Mesenchymal stem cell (in vitro differentiated cells and primary cell): ENCODE measurements at regions not wholly inside any gene's neighbourhood (a gene's known extent, or its start where the extent isn't known, plus 50 kb on each side); places are given as distances from the start of the nearest gene placed in this dataset.
A peak's percentile ranks its signal among the peaks of the same experiment; 100 is the strongest.
"Not testable (repeated sequence)": the region's sequence is repeated elsewhere in the genome, so short reads cannot be mapped to it uniquely, and the experiment has no call there.

Experiments
- DNase-seq: peaks from one replicate; pipeline ENCODE4 v3.0.0-alpha.2; 2013
- H2AFZ ChIP-seq: one replicate; pipeline ENCODE4 v1.6.1; 2013; ENCODE audit warnings: low read depth, mild to moderate bottlenecking, control low read depth, inconsistent platforms, low read length, moderate library complexity
- H2AK5ac ChIP-seq: 2 replicates; pipeline ENCODE4 v1.6.1; 2013; ENCODE audit warnings: low read length, moderate library complexity, mild to moderate bottlenecking, inconsistent platforms; ENCODE audit not compliant: severe bottlenecking
- H2BK120ac ChIP-seq: one replicate; pipeline ENCODE4 v1.6.1; 2013; ENCODE audit warnings: low read depth, mild to moderate bottlenecking, inconsistent platforms, low read length, moderate library complexity
- H2BK12ac ChIP-seq, 2 experiments: one replicate each; pipeline ENCODE4 v1.6.1; 2013; ENCODE audit warnings: inconsistent platforms in 2 of 2, low read length in 2 of 2, mild to moderate bottlenecking in 2 of 2, moderate library complexity in 2 of 2, control low read depth in 1 of 2
- H2BK15ac ChIP-seq: one replicate; pipeline ENCODE4 v1.6.1; 2013; ENCODE audit warnings: mild to moderate bottlenecking, low read depth, inconsistent platforms; ENCODE audit not compliant: poor library complexity, severe bottlenecking
- H2BK5ac ChIP-seq: 2 replicates; pipeline ENCODE4 v1.6.1; 2013; ENCODE audit warnings: low read depth, mild to moderate bottlenecking, low read length, control low read depth, inconsistent platforms; ENCODE audit not compliant: poor library complexity, severe bottlenecking
- H3K14ac ChIP-seq, 2 experiments: one replicate each; pipeline ENCODE4 v1.6.1; 2013; ENCODE audit warnings: inconsistent platforms in 2 of 2, low read length in 2 of 2, control low read depth in 1 of 2, mild to moderate bottlenecking in 1 of 2, moderate library complexity in 1 of 2
- H3K18ac ChIP-seq, 2 experiments: one replicate each; pipeline ENCODE4 v1.6.1; 2013; ENCODE audit warnings: inconsistent platforms in 2 of 2, low read length in 2 of 2, control low read depth in 1 of 2, low read depth in 1 of 2, mild to moderate bottlenecking in 1 of 2
- H3K23ac ChIP-seq, 2 experiments: one replicate each; pipeline ENCODE4 v1.6.1; 2013; ENCODE audit warnings: inconsistent platforms in 2 of 2, low read length in 2 of 2, mild to moderate bottlenecking in 2 of 2, moderate library complexity in 2 of 2, control low read depth in 1 of 2
- H3K27ac ChIP-seq: 2 replicates; pipeline ENCODE4 v1.5.1; 2013; ENCODE audit warnings: mild to moderate bottlenecking, moderate library complexity, low read length, control low read depth, inconsistent platforms; ENCODE audit not compliant: poor library complexity, severe bottlenecking
- H3K27me3 ChIP-seq, 2 experiments: 2 replicates each; pipeline versions ENCODE4 v1.6.1 to v1.7.0; 2013; ENCODE audit warnings: low read length in 2 of 2, mild to moderate bottlenecking in 2 of 2, moderate library complexity in 2 of 2, control low read depth in 1 of 2, inconsistent platforms in 1 of 2; ENCODE audit not compliant: control insufficient read depth in 1 of 2, insufficient read depth in 1 of 2
- H3K36me3 ChIP-seq, 2 experiments: 2 replicates each; pipeline versions ENCODE4 v1.6.1 to v1.7.0; 2013; ENCODE audit warnings: low read length in 2 of 2, control low read depth in 1 of 2, inconsistent platforms in 1 of 2, low read depth in 1 of 2, mild to moderate bottlenecking in 1 of 2; ENCODE audit not compliant: insufficient read depth in 2 of 2, control insufficient read depth in 1 of 2
- H3K4ac ChIP-seq, 2 experiments: one replicate each; pipeline ENCODE4 v1.6.1; 2013; ENCODE audit warnings: inconsistent platforms in 2 of 2, low read length in 2 of 2, mild to moderate bottlenecking in 2 of 2, moderate library complexity in 2 of 2, control low read depth in 1 of 2, low read depth in 1 of 2
- H3K4me1 ChIP-seq: 2 replicates; pipeline ENCODE4 v1.6.1; 2013; ENCODE audit warnings: low read depth, low read length, control low read depth; ENCODE audit not compliant: control insufficient read depth, insufficient read depth
- H3K4me2 ChIP-seq: 2 replicates; pipeline ENCODE4 v1.6.1; 2013; ENCODE audit warnings: low read length, mild to moderate bottlenecking, inconsistent platforms; ENCODE audit not compliant: poor library complexity, severe bottlenecking
- H3K4me3 ChIP-seq, 2 experiments: 2 replicates each; pipeline versions ENCODE4 v1.5.1 to v1.7.0; 2013; ENCODE audit warnings: low read length in 2 of 2, mild to moderate bottlenecking in 2 of 2, control low read depth in 1 of 2, low read depth in 1 of 2; ENCODE audit not compliant: insufficient read depth in 1 of 2
- H3K79me1 ChIP-seq: replicated peaks from 2 replicates; pipeline ENCODE4 v1.6.1; 2013; ENCODE audit warnings: mild to moderate bottlenecking, control low read depth, low read length, inconsistent platforms; ENCODE audit not compliant: poor library complexity, severe bottlenecking
- H3K9ac ChIP-seq: 2 replicates; pipeline ENCODE4 v1.7.0; 2013; ENCODE audit warnings: mild to moderate bottlenecking, low read length, moderate library complexity
- H3K9me3 ChIP-seq: 2 replicates; pipeline ENCODE4 v1.7.0; 2013; ENCODE audit warnings: mild to moderate bottlenecking, low read length; ENCODE audit not compliant: control insufficient read depth
- H4K8ac ChIP-seq: one replicate; pipeline ENCODE4 v1.6.1; 2013; ENCODE audit warnings: inconsistent platforms, mild to moderate bottlenecking, low read length, moderate library complexity
- H4K91ac ChIP-seq: one replicate; pipeline ENCODE4 v1.6.1; 2013; ENCODE audit warnings: mild to moderate bottlenecking, low read length, inconsistent platforms
- WGBS: methylation state at CpG from one replicate; pipeline ENCODE4 v1.1.7; 2013; ENCODE audit warnings: mixed read lengths; 5-methylcytosine and 5-hydroxymethylcytosine counted together

GRCh38 chr10:62608189-62608875 is 196.2 kb upstream of the ADO start:
- not testable (repeated sequence) for H3K27ac ChIP-seq, H3K79me1 ChIP-seq, H3K14ac ChIP-seq, H3K9me3 ChIP-seq, H3K18ac ChIP-seq, H2BK15ac ChIP-seq, H3K9ac ChIP-seq, H3K4ac ChIP-seq, H4K8ac ChIP-seq, H2BK5ac ChIP-seq, H2AFZ ChIP-seq, DNase-seq, H3K23ac ChIP-seq, H2BK120ac ChIP-seq, H3K4me2 ChIP-seq, H2AK5ac ChIP-seq, H4K91ac ChIP-seq, H3K36me3 ChIP-seq, H3K4me1 ChIP-seq, H3K4me3 ChIP-seq, H3K27me3 ChIP-seq, H2BK12ac ChIP-seq
- WGBS: 48% methylated on average over 33 of the region's 34 CpGs

GRCh38 chr10:62610649-62611229 is 193.8 kb upstream of the ADO start:
- peak; percentile 57 for DNase-seq
- H2BK12ac ChIP-seq: no peak overlapping the region
- H3K9me3 ChIP-seq: no peaks in the 10 kb centered on the region
- H2AK5ac ChIP-seq: no peak overlapping the region
- no peak overlapping the region for H2BK5ac ChIP-seq
- no peak overlapping the region for H3K14ac ChIP-seq
- H2BK15ac ChIP-seq: no peak overlapping the region
- 55% methylated on average over 4 of the region's 7 CpGs for WGBS
- H3K9ac ChIP-seq: no peak overlapping the region
- H3K36me3 ChIP-seq: no peaks in the 10 kb centered on the region
- H2AFZ ChIP-seq: no peak overlapping the region
- H4K8ac ChIP-seq: no peak overlapping the region
- H2BK120ac ChIP-seq: no peak overlapping the region
- no peak overlapping the region for H3K23ac ChIP-seq
- H3K27ac ChIP-seq: no peak overlapping the region
- peaks cover 0 to 6% of the 10 kb centered on the region in 2 experiments for H3K27me3 ChIP-seq
- H3K4ac ChIP-seq: no peak overlapping the region
- H3K79me1 ChIP-seq: no peaks in the 10 kb centered on the region
- no peak overlapping the region for H3K4me2 ChIP-seq
- H3K4me3 ChIP-seq: no peak overlapping the region
- no peak overlapping the region for H4K91ac ChIP-seq
- H3K18ac ChIP-seq: no peak overlapping the region
- peaks cover 2% of the 10 kb centered on the region for H3K4me1 ChIP-seq

DNA sequence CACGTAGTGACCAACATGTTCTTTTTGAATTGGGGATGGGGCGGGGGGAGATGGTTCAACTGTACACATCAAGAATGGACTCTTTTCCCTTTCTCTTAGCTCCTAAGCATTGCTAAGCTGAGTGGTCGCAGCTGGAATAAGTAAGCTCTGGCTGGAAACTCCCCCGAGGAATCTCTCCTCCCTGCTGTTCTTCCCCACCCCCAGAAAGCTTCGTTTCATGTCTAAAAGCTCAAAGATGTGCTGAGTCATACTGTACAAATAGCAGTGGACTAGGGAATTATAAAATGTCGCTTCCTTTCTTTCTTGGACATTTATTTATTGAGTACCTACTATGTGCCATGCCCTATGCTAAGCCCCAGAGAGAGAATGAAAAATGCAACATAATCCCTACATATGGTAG is 191.1 kb upstream of the ADO start:
- Histone ChIP-seq H2AFZ (no peak overlapping the region), H2BK15ac (no peak overlapping the region), H3K4me3 (no peak overlapping the region), H2BK120ac (no peak overlapping the region), H3K4me1 (peaks cover 2% of the 10 kb centered on the region), H4K8ac (no peak overlapping the region), H2AK5ac (no peak overlapping the region), H3K4me2 (no peak overlapping the region), H3K27me3 (peaks cover 0 to 6% of the 10 kb centered on the region in 2 experiments), H4K91ac (no peak overlapping the region), H3K14ac (no peak overlapping the region), H2BK12ac (no peak overlapping the region), H3K27ac (no peak overlapping the region), H3K18ac (no peak overlapping the region), H3K23ac (no peak overlapping the region), H3K9me3 (no peaks in the 10 kb centered on the region), H2BK5ac (no peak overlapping the region), H3K4ac (no peak overlapping the region), H3K9ac (no peak overlapping the region), H3K36me3 (no peaks in the 10 kb centered on the region), H3K79me1 (no peaks in the 10 kb centered on the region)
- peak; percentile 66 for DNase-seq
- WGBS: 85% methylated on average over 4 of the region's 6 CpGs

DNA sequence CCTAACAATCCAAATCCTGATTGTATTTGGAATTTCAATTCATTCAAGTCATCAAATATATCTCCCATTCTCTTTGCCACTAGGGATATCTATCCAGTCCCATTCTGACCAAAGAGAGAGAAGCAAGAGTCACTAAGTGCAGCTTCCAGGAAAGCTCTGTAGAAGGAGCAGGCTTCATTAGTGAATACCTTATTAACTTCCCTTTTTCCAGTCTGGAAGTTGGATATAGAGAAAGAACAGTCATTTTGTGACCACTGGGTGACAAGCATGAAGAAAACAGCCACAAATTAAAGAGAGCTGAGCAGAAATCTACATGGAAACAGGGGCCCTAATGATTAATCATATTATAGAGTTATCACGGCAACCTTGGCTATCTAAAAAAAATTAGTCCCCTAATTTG is 190.7 kb upstream of the ADO start:
- Histone ChIP-seq H2BK120ac (no peak overlapping the region), H3K14ac (no peak overlapping the region), H3K9ac (no peak overlapping the region), H3K4ac (no peak overlapping the region), H3K79me1 (no peaks in the 10 kb centered on the region), H3K23ac (no peak overlapping the region), H3K27ac (no peak overlapping the region), H4K91ac (no peak overlapping the region), H4K8ac (no peak overlapping the region), H2BK15ac (no peak overlapping the region), H3K18ac (no peak overlapping the region), H3K4me2 (no peak overlapping the region), H3K4me3 (no peak overlapping the region), H3K27me3 (peaks cover 0 to 6% of the 10 kb centered on the region in 2 experiments), H2AK5ac (no peak overlapping the region), H2BK12ac (no peak overlapping the region), H3K36me3 (no peaks in the 10 kb centered on the region), H2BK5ac (no peak overlapping the region), H3K4me1 (peaks cover 5% of the 10 kb centered on the region), H3K9me3 (no peaks in the 10 kb centered on the region), H2AFZ (no peak overlapping the region)
- 100% methylated on average over 1 of the region's 1 CpG for WGBS
- DNase-seq: no peak
